T-helper 17 cell (primary cell): ENCODE measurements at regions not wholly inside any gene's neighbourhood (a gene's known extent, or its start where the extent isn't known, plus 50 kb on each side); places are given as distances from the start of the nearest gene placed in this dataset.

ENCODE experiments used
- ATAC-seq: fragments of 150-1000 bp; cut with Tn5 transposase; 2 replicates; pipeline ENCODE4 v1.10.0; 2021; ENCODE audit warnings: mild to moderate bottlenecking, moderate library complexity
- DNase-seq, 3 donors: peaks; one replicate each; pipeline versions ENCODE4 v3.0.0 to v3.0.0-alpha.2; 2020 to 2021
- H3K9me3 ChIP-seq: one replicate; pipeline ENCODE4 v1.7.0; 2013; ENCODE audit warnings: low read length, mild to moderate bottlenecking; ENCODE audit not compliant: control insufficient read depth, poor library complexity, severe bottlenecking
- H3K27ac Mint-ChIP-seq: one replicate; pipeline ENCODE4 v1.8.0; 2022; ENCODE audit warnings: mild to moderate bottlenecking, moderate library complexity, mixed read lengths
- H3K27me3 Mint-ChIP-seq: one replicate; pipeline ENCODE4 v1.8.0; 2022; ENCODE audit warnings: mixed read lengths
- H3K36me3 Mint-ChIP-seq: one replicate; pipeline ENCODE4 v1.8.0; 2022; ENCODE audit warnings: low read depth, mixed read lengths
- H3K4me1 Mint-ChIP-seq: one replicate; pipeline ENCODE4 v1.8.0; 2022; ENCODE audit warnings: mild to moderate bottlenecking, mixed read lengths
- H3K4me3 Mint-ChIP-seq: one replicate; pipeline ENCODE4 v1.8.0; 2022; ENCODE audit warnings: mild to moderate bottlenecking, moderate library complexity, mixed read lengths

- H3K4me3 Mint-ChIP-seq: no peak overlapping the region
- peaks cover 73% of the 10 kb centered on the region for H3K27me3 Mint-ChIP-seq
- H3K9me3 ChIP-seq: no peaks in the 10 kb centered on the region
- DNase-seq: no peak
- no peak overlapping the region for H3K27ac Mint-ChIP-seq
- H3K36me3 Mint-ChIP-seq: no peaks in the 10 kb centered on the region
- no peaks in the 10 kb centered on the region for H3K4me1 Mint-ChIP-seq
- ATAC-seq: no peak
Observed at GRCh38 chr20:5447188-5447587, 130.4 kb upstream of the PROKR2 start.

- ATAC-seq (no peak), DNase-seq (no peak)
- Mint-ChIP-seq H3K27ac (no peak overlapping the region), H3K36me3 (no peaks in the 10 kb centered on the region), H3K4me3 (no peak overlapping the region), H3K4me1 (no peaks in the 10 kb centered on the region), H3K27me3 (peaks cover 85% of the 10 kb centered on the region)
- H3K9me3 ChIP-seq: no peaks in the 10 kb centered on the region
Observed at GRCh38 chr20:5445611-5446010, 128.9 kb upstream of the PROKR2 start.

GRCh38 chr20:5442101-5442500 lies 125.3 kb upstream of the PROKR2 start:
- no peaks in the 10 kb centered on the region for H3K9me3 ChIP-seq
- no peaks in the 10 kb centered on the region for H3K36me3 Mint-ChIP-seq
- ATAC-seq (no peak), DNase-seq (no peak)
- peaks cover 66% of the 10 kb centered on the region for H3K27me3 Mint-ChIP-seq
- H3K27ac Mint-ChIP-seq: no peak overlapping the region
- no peak overlapping the region for H3K4me3 Mint-ChIP-seq
- H3K4me1 Mint-ChIP-seq: no peaks in the 10 kb centered on the region

- Mint-ChIP-seq H3K36me3 (no peaks in the 10 kb centered on the region), H3K27ac (no peak overlapping the region), H3K27me3 (peaks cover 32% of the 10 kb centered on the region), H3K4me3 (no peak overlapping the region), H3K4me1 (no peaks in the 10 kb centered on the region)
- DNase-seq: no peak
- no peaks in the 10 kb centered on the region for H3K9me3 ChIP-seq
- ATAC-seq: no peak
Observed at GRCh38 chr20:5434116-5434515, 117.4 kb upstream of the PROKR2 start.

- DNase-seq (no peak), ATAC-seq (no peak)
- H3K4me1 Mint-ChIP-seq: no peaks in the 10 kb centered on the region
- no peak overlapping the region for H3K4me3 Mint-ChIP-seq
- peaks cover 32% of the 10 kb centered on the region for H3K27me3 Mint-ChIP-seq
- no peak overlapping the region for H3K27ac Mint-ChIP-seq
- H3K36me3 Mint-ChIP-seq: no peaks in the 10 kb centered on the region
- H3K9me3 ChIP-seq: no peaks in the 10 kb centered on the region
Observed at GRCh38 chr20:5433352-5433751, 116.6 kb upstream of the PROKR2 start.

GRCh38 chr20:5432030-5432429 lies 115.3 kb upstream of the PROKR2 start:
- ATAC-seq: no peak
- peaks cover 36% of the 10 kb centered on the region for H3K27me3 Mint-ChIP-seq

GRCh38 chr20:5430670-5431069 lies 113.9 kb upstream of the PROKR2 start:
- no peak overlapping the region for H3K4me3 Mint-ChIP-seq
- H3K9me3 ChIP-seq: peaks cover 2% of the 10 kb centered on the region
- no peak overlapping the region for H3K27ac Mint-ChIP-seq
- peaks cover 46% of the 10 kb centered on the region for H3K27me3 Mint-ChIP-seq
- H3K36me3 Mint-ChIP-seq: no peaks in the 10 kb centered on the region
- DNase-seq (no peak), ATAC-seq (no peak)
- no peaks in the 10 kb centered on the region for H3K4me1 Mint-ChIP-seq

More at GRCh38 chr20:5432030-5432429, 115.3 kb upstream of the PROKR2 start:
- Mint-ChIP-seq H3K27ac (no peak overlapping the region), H3K4me3 (no peak overlapping the region), H3K4me1 (no peaks in the 10 kb centered on the region), H3K36me3 (no peaks in the 10 kb centered on the region)
- no peak for DNase-seq
- no peaks in the 10 kb centered on the region for H3K9me3 ChIP-seq

GRCh38 chr20:5426026-5426425 lies 109.3 kb upstream of the PROKR2 start:
- peaks cover 2% of the 10 kb centered on the region for H3K9me3 ChIP-seq
- Mint-ChIP-seq H3K36me3 (no peaks in the 10 kb centered on the region), H3K4me3 (no peak overlapping the region), H3K27ac (no peak overlapping the region), H3K4me1 (no peaks in the 10 kb centered on the region), H3K27me3 (peaks cover 32% of the 10 kb centered on the region)
- DNase-seq (no peak), ATAC-seq (no peak)

GRCh38 chr20:5416086-5416485 lies 99.3 kb upstream of the PROKR2 start:
- no peaks in the 10 kb centered on the region for H3K9me3 ChIP-seq
- H3K4me3 Mint-ChIP-seq: no peak overlapping the region
- ATAC-seq (no peak), DNase-seq (no peak)
- H3K4me1 Mint-ChIP-seq: no peaks in the 10 kb centered on the region
- H3K27me3 Mint-ChIP-seq: peaks cover 38% of the 10 kb centered on the region
- H3K36me3 Mint-ChIP-seq: no peaks in the 10 kb centered on the region
- H3K27ac Mint-ChIP-seq: no peak overlapping the region

GRCh38 chr20:5413394-5413793 lies 96.6 kb upstream of the PROKR2 start:
- H3K27ac Mint-ChIP-seq: no peak overlapping the region
- no peaks in the 10 kb centered on the region for H3K36me3 Mint-ChIP-seq
- H3K4me1 Mint-ChIP-seq: no peaks in the 10 kb centered on the region

GRCh38 chr20:5410470-5410869 lies 93.7 kb upstream of the PROKR2 start:
- no peak for ATAC-seq
- H3K27me3 Mint-ChIP-seq: peaks cover 35% of the 10 kb centered on the region
- H3K27ac Mint-ChIP-seq: no peak overlapping the region

More at GRCh38 chr20:5413394-5413793, 96.6 kb upstream of the PROKR2 start:
- DNase-seq (no peak), ATAC-seq (no peak)
- no peaks in the 10 kb centered on the region for H3K9me3 ChIP-seq
- Mint-ChIP-seq H3K4me3 (no peak overlapping the region), H3K27me3 (peaks cover 40% of the 10 kb centered on the region)

GRCh38 chr20:5402903-5403531 lies 86.3 kb upstream of the PROKR2 start:
- ATAC-seq: no peak
- H3K9me3 ChIP-seq: no peaks in the 10 kb centered on the region
- Mint-ChIP-seq H3K4me3 (no peak overlapping the region), H3K27me3 (peaks cover 6% of the 10 kb centered on the region), H3K27ac (no peak overlapping the region), H3K36me3 (peaks cover 2% of the 10 kb centered on the region), H3K4me1 (no peaks in the 10 kb centered on the region)
- DNase-seq: no peak

More at GRCh38 chr20:5410470-5410869, 93.7 kb upstream of the PROKR2 start:
- Mint-ChIP-seq H3K4me3 (no peak overlapping the region), H3K36me3 (no peaks in the 10 kb centered on the region), H3K4me1 (no peaks in the 10 kb centered on the region)
- DNase-seq: no peak
- H3K9me3 ChIP-seq: no peaks in the 10 kb centered on the region

GRCh38 chr20:5401277-5401875 lies 84.6 kb upstream of the PROKR2 start:
- Mint-ChIP-seq H3K27me3 (no peaks in the 10 kb centered on the region), H3K4me1 (no peaks in the 10 kb centered on the region), H3K4me3 (no peak overlapping the region), H3K27ac (no peak overlapping the region), H3K36me3 (peaks cover 2% of the 10 kb centered on the region)
- no peak for ATAC-seq
- no peaks in the 10 kb centered on the region for H3K9me3 ChIP-seq
- DNase-seq: no peak

- Mint-ChIP-seq H3K36me3 (peaks cover 2% of the 10 kb centered on the region), H3K4me1 (no peaks in the 10 kb centered on the region), H3K27ac (no peak overlapping the region), H3K27me3 (peaks cover 8% of the 10 kb centered on the region), H3K4me3 (no peak overlapping the region)
- DNase-seq (no peak), ATAC-seq (no peak)
- no peaks in the 10 kb centered on the region for H3K9me3 ChIP-seq
Observed at GRCh38 chr20:5400164-5400762, 83.5 kb upstream of the PROKR2 start.
